Astrocyte (in vitro differentiated cells and primary cell): ENCODE measurements at regions not wholly inside any gene's neighbourhood (a gene's known extent, or its start where the extent isn't known, plus 50 kb on each side); places are given as distances from the start of the nearest gene placed in this dataset.

Source experiments
- EZH2 ChIP-seq: IDR thresholded peaks from 2 replicates; pipeline ENCODE4 v1.6.1; 2012; ENCODE audit warnings: mild to moderate bottlenecking, low read length, inconsistent platforms; ENCODE audit not compliant: insufficient read depth
- TF ChIP-seq, protein P1 (sequence below): IDR thresholded peaks from 2 replicates; pipeline ENCODE4 v1.5.1; 2011; ENCODE audit warnings: low read depth, mild to moderate bottlenecking, inconsistent platforms, low read length, moderate library complexity; ENCODE audit not compliant: insufficient read depth

DNA sequence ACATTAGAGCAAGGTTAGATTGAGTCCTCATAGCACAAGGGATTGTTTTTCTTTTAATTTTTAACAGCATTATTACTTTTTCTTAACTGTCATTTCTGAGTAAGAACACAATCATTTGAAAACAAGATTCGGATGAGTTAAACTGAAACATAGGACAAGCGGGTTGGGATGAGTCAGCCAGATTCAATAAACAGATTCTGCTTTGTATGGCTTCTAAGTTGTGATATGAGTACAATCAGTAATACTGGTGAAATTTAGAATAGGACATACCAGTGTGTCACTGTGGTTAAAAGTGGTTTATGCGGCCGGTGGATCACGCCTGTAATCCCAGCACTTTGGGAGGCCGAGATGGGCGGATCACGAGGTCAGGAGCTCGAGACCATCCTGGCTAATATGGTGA, 364.3 kb upstream of the CDH10 start:
- TF ChIP-seq, protein P1, sequence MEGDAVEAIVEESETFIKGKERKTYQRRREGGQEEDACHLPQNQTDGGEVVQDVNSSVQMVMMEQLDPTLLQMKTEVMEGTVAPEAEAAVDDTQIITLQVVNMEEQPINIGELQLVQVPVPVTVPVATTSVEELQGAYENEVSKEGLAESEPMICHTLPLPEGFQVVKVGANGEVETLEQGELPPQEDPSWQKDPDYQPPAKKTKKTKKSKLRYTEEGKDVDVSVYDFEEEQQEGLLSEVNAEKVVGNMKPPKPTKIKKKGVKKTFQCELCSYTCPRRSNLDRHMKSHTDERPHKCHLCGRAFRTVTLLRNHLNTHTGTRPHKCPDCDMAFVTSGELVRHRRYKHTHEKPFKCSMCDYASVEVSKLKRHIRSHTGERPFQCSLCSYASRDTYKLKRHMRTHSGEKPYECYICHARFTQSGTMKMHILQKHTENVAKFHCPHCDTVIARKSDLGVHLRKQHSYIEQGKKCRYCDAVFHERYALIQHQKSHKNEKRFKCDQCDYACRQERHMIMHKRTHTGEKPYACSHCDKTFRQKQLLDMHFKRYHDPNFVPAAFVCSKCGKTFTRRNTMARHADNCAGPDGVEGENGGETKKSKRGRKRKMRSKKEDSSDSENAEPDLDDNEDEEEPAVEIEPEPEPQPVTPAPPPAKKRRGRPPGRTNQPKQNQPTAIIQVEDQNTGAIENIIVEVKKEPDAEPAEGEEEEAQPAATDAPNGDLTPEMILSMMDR, result no peak
- TF ChIP-seq EZH2, result no peak
